NCI-H526 treated with DMSO at 0.1 percent for 48 hours (cell line): ENCODE measurements at regions not wholly inside any gene's neighbourhood (a gene's known extent, or its start where the extent isn't known, plus 50 kb on each side); places are given as distances from the start of the nearest gene placed in this dataset.
"Not testable (repeated sequence)": the region's sequence is repeated elsewhere in the genome, so short reads cannot be mapped to it uniquely, and the experiment has no call there.

ENCODE experiments used
- DNase-seq: peaks from one replicate; lab custom pipeline; 2025; lab: John Stamatoyannopoulos, UW

- DNase-seq, result not testable (repeated sequence)
Measured at GRCh38 chr19:14283813-14284520, 78.0 kb upstream of the ADGRL1 start.

DNA sequence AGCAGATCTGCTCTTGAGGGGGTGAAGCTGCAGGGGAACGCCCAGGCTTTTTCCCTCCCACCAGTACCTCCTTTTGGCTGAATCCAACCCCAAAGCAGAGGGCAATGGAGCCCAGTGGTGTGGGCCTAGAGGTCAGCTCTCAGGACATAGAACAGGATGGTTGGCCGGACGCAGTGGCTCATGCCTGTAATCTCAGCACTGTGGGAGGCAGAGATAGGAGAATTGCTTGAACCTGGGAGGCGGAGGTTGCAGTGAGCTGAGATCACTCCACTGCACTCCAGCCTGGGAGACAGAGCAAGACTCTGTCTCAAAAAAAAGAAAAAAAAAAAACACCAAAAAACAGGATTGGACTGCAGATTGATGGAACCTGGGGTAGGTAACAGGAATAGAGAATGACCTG, 73.3 kb upstream of the ADGRL1 start:
- DNase-seq, result not testable (repeated sequence)

GRCh38 chr19:14277608-14278007, 71.6 kb upstream of the ADGRL1 start:
- no peak for DNase-seq

GRCh38 chr19:14275823-14276222, 69.9 kb upstream of the ADGRL1 start:
- DNase-seq, result not testable (repeated sequence)

DNA sequence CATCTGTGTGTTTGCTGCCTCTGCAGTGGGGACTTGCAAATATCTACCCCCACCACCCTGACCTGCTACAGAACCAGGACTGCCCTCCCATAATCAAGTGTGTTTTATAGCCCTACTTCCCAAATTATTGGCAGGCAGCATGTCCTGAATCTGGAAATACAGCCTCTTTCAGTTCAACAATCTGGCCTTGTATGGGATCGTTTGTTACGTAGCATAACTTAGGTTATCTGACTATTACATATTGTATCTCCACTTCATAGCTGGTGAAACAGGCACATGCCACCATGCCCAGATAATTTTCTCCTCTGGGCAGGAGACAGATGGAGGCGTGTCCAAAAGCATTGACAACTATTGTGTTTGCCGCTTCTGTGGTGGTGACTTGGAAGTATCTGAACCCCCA, 66.7 kb upstream of the ADGRL1 start:
- no peak for DNase-seq

DNA sequence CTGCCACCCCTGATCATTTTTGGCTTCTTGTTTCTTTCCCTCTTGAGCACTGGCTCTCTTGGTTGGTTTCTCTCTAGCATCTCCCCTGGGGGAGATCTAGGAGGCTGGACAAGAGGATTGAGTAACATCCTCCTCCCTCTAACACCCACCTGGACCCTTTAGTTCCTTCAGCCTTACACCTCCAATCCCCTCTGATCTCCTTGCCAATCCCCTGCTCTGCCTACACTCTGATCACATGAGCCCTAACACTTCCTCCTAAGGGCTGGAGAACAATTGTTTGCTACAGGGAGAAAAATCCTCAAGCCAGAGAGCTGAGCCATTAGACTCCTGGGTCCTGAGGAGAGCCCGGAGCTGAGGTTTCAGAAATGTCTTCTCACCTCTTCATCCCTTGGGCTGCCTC, 65.9 kb upstream of the ADGRL1 start:
- no peak for DNase-seq

DNA sequence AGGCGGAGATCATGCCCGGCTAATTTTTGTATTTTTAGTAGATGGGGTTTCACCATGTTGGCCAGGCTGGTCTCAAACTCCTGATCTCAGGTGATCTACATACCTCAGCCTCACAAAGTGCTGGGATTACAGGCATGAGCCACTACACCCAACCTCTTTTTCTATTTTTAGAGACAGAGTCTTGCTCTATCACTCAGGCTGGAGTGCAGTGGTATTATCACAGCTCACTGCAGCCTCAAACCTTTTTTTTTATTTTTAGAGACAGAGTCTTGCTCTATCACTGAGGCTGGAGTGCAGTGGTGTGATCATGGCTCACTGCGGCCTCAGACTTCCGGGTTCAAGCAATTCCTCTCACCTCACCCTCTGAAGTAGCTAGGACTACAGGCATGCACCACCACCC, 64.6 kb upstream of the ADGRL1 start:
- DNase-seq, result not testable (repeated sequence)

DNA sequence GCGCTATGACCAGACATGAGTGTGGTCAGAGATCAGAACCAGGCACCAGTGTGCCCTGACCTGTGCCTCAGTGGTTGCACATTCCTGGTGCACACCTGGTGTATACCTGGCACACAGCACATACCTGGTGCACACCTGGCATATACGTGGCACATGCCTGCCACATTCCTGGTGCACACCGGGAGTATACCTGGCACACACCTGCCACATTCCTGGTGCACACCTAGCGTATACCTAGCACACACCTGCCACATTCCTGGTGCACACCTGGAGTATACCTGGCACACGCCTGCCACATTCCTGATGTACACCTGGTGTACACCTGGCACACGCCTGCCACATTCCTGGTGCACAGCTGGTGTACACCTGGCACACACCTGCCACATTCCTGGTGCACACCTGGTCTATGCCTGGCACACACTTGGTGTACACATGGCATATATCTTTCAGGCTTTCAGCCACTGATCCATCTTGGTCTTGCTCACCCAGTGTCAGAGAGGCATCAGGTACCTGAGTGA, 61.3 kb upstream of the ADGRL1 start:
- no peak for DNase-seq

- DNase-seq, result not testable (repeated sequence)
Measured at GRCh38 chr19:14266208-14266607, 60.2 kb upstream of the ADGRL1 start.

GRCh38 chr19:14265290-14266036, 59.5 kb upstream of the ADGRL1 start:
- no peak for DNase-seq

- DNase-seq, result not testable (repeated sequence)
Measured at GRCh38 chr19:14255902-14256649, 50.1 kb upstream of the ADGRL1 start.
